DOHH2 (cell line): ENCODE measurements at regions not wholly inside any gene's neighbourhood (a gene's known extent, or its start where the extent isn't known, plus 50 kb on each side); places are given as distances from the start of the nearest gene placed in this dataset.

ENCODE experiments used
- EZH2phosphoT487 ChIP-seq: fragments of 200-600 bp; sonication (generic); IDR thresholded peaks from 2 replicates; pipeline ENCODE4 v1.6.1; 2017; ENCODE audit warnings: borderline replicate concordance, mild to moderate bottlenecking, antibody characterized with exemption, low read length, moderate library complexity, mixed read lengths
- TF ChIP-seq, protein P1 (sequence below): fragments of 200-600 bp; sonication (generic); IDR thresholded peaks from one replicate; pipeline ENCODE4 v1.5.1; 2014; ENCODE audit warnings: antibody characterized with exemption, mild to moderate bottlenecking, low read depth, low read length; ENCODE audit not compliant: poor library complexity, severe bottlenecking

DNA sequence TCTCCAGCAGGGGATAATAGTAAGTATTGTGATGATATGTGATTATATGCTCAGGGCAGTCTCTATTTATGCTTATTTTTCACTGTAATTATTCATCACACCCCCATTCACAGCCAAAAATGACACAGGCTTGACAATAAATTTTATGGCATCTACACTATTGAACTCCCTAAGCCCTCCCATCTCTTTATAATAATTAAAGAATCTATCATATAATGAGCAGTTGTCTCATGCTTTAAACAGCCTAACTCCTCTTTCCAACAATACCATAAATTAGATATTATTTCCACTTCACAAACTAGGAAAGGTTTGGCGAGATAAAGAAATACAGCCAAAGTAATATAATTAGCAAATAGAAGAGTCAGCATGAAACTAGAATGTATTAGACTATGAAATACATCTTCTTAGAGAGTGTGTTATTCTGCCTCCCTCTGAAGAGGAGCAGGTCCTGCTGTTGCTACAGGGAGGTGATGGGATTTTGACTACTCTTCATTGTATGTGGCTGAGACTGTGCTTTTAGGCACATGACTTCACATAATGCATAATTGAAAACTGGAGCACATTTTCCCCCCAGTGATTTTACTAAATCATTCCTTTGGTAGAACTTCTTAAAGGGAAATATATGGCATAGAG is 488.8 kb downstream of the HTR1A start:
- no peak for TF ChIP-seq EZH2phosphoT487
- TF ChIP-seq, protein P1, sequence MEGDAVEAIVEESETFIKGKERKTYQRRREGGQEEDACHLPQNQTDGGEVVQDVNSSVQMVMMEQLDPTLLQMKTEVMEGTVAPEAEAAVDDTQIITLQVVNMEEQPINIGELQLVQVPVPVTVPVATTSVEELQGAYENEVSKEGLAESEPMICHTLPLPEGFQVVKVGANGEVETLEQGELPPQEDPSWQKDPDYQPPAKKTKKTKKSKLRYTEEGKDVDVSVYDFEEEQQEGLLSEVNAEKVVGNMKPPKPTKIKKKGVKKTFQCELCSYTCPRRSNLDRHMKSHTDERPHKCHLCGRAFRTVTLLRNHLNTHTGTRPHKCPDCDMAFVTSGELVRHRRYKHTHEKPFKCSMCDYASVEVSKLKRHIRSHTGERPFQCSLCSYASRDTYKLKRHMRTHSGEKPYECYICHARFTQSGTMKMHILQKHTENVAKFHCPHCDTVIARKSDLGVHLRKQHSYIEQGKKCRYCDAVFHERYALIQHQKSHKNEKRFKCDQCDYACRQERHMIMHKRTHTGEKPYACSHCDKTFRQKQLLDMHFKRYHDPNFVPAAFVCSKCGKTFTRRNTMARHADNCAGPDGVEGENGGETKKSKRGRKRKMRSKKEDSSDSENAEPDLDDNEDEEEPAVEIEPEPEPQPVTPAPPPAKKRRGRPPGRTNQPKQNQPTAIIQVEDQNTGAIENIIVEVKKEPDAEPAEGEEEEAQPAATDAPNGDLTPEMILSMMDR, result no peak
